ENCODE measurements at regions not wholly inside any gene's neighbourhood (a gene's known extent, or its start where the extent isn't known, plus 50 kb on each side); places are given as distances from the start of the nearest gene placed in this dataset.

GRCh38 chr22:49064836-49065235, 762.8 kb downstream of the BRD1 start:
- H3K36me3 ChIP-seq (ENCODE audit: insufficient read depth, low read length): no peaks in the 10 kb centered on the region
- ChIA-PET POLR2A (no interaction called here), CTCF (no interaction called here)
- Mint-ChIP-seq H3K9me3 (no peaks in the 10 kb centered on the region), H3K4me3 (no peak overlapping the region), H3K36me3 (no peaks in the 10 kb centered on the region), H3K4me1 (no peaks in the 10 kb centered on the region), H3K27me3 (peaks cover 18 to 21% of the 10 kb centered on the region in 2 donors), H3K27ac (no peak overlapping the region)
- no peaks in the 10 kb centered on the region for H3K9me3 ChIP-seq (ENCODE audit: low read length)
- no peak overlapping the region for H3K4me3 ChIP-seq (ENCODE audit: low read length)
- H3K27me3 ChIP-seq (ENCODE audit: insufficient read depth, low read length, poor library complexity, severe bottlenecking): no peaks in the 10 kb centered on the region
- DNase-seq: no peak
- no peaks in the 10 kb centered on the region for H3K4me1 ChIP-seq (ENCODE audit: insufficient read depth, low read length)
- no peak overlapping the region for H3K27ac ChIP-seq (ENCODE audit: low read depth, low read length)

- no peaks in the 10 kb centered on the region for H3K36me3 ChIP-seq (ENCODE audit: insufficient read depth, low read length)
- POLR2A ChIA-PET: no interaction called here
- Mint-ChIP-seq H3K27ac (no peak overlapping the region), H3K27me3 (peaks cover 23 to 27% of the 10 kb centered on the region in 2 donors), H3K9me3 (no peaks in the 10 kb centered on the region), H3K36me3 (no peaks in the 10 kb centered on the region), H3K4me3 (no peak overlapping the region), H3K4me1 (no peaks in the 10 kb centered on the region)
- no peaks in the 10 kb centered on the region for H3K9me3 ChIP-seq (ENCODE audit: low read length)
- no peaks in the 10 kb centered on the region for H3K4me1 ChIP-seq (ENCODE audit: insufficient read depth, low read length)
- H3K27me3 ChIP-seq (ENCODE audit: insufficient read depth, low read length, poor library complexity, severe bottlenecking): no peaks in the 10 kb centered on the region
- no peak overlapping the region for H3K27ac ChIP-seq (ENCODE audit: low read depth, low read length)
- DNase-seq: no peak
- no peak overlapping the region for H3K4me3 ChIP-seq (ENCODE audit: low read length)
- CTCF ChIA-PET: no interaction called here
These were observed 764.2 kb downstream of the BRD1 start for GRCh38 chr22:49063545-49063890.

- no peak overlapping the region for H3K27ac ChIP-seq (ENCODE audit: low read depth, low read length)
- CTCF ChIA-PET: no interaction called here
- H3K27me3 ChIP-seq (ENCODE audit: insufficient read depth, low read length, poor library complexity, severe bottlenecking): no peaks in the 10 kb centered on the region
- POLR2A ChIA-PET: no interaction called here
- H3K36me3 ChIP-seq (ENCODE audit: insufficient read depth, low read length): no peaks in the 10 kb centered on the region
- no peak overlapping the region for H3K4me3 Mint-ChIP-seq
- no peaks in the 10 kb centered on the region for H3K9me3 ChIP-seq (ENCODE audit: low read length)
- H3K4me1 ChIP-seq (ENCODE audit: insufficient read depth, low read length): no peaks in the 10 kb centered on the region
- H3K27me3 Mint-ChIP-seq: peaks cover 22 to 30% of the 10 kb centered on the region in 2 donors
- H3K27ac Mint-ChIP-seq: no peak overlapping the region
- no peak overlapping the region for H3K4me3 ChIP-seq (ENCODE audit: low read length)
- H3K36me3 Mint-ChIP-seq: no peaks in the 10 kb centered on the region
- H3K4me1 Mint-ChIP-seq: no peaks in the 10 kb centered on the region
- DNase-seq: no peak
- H3K9me3 Mint-ChIP-seq: no peaks in the 10 kb centered on the region
These were observed 764.7 kb downstream of the BRD1 start for GRCh38 chr22:49062802-49063544.

- Histone ChIP-seq H3K36me3 (ENCODE audit: insufficient read depth, low read length) (no peaks in the 10 kb centered on the region), H3K4me1 (ENCODE audit: insufficient read depth, low read length) (no peaks in the 10 kb centered on the region), H3K27me3 (ENCODE audit: insufficient read depth, low read length, poor library complexity, severe bottlenecking) (no peaks in the 10 kb centered on the region), H3K27ac (ENCODE audit: low read depth, low read length) (no peak overlapping the region), H3K9me3 (ENCODE audit: low read length) (no peaks in the 10 kb centered on the region), H3K4me3 (ENCODE audit: low read length) (no peak overlapping the region)
- no peaks in the 10 kb centered on the region for H3K9me3 Mint-ChIP-seq
- H3K27ac Mint-ChIP-seq: peak overlapping the region in 1 of 8 donors; percentile 60
- ChIA-PET CTCF (no interaction called here), POLR2A (no interaction called here)
- no peaks in the 10 kb centered on the region for H3K4me1 Mint-ChIP-seq
- peaks cover 26 to 35% of the 10 kb centered on the region in 2 donors for H3K27me3 Mint-ChIP-seq
- no peak for DNase-seq
- H3K36me3 Mint-ChIP-seq: no peaks in the 10 kb centered on the region
- no peak overlapping the region for H3K4me3 Mint-ChIP-seq
These were observed 765.4 kb downstream of the BRD1 start for GRCh38 chr22:49062155-49062801.

GRCh38 chr22:49057910-49058309, 769.8 kb downstream of the BRD1 start:
- no peak overlapping the region for H3K4me3 Mint-ChIP-seq
- DNase-seq: no peak
- H3K36me3 Mint-ChIP-seq: no peaks in the 10 kb centered on the region
- H3K36me3 ChIP-seq (ENCODE audit: insufficient read depth, low read length): no peaks in the 10 kb centered on the region
- no peaks in the 10 kb centered on the region for H3K27me3 ChIP-seq (ENCODE audit: insufficient read depth, low read length, poor library complexity, severe bottlenecking)
- POLR2A ChIA-PET: no interaction called here
- no peak overlapping the region for H3K27ac ChIP-seq (ENCODE audit: low read depth, low read length)
- H3K4me1 ChIP-seq (ENCODE audit: insufficient read depth, low read length): no peaks in the 10 kb centered on the region
- no peak overlapping the region for H3K27ac Mint-ChIP-seq
- H3K4me1 Mint-ChIP-seq: no peaks in the 10 kb centered on the region
- no peaks in the 10 kb centered on the region for H3K9me3 ChIP-seq (ENCODE audit: low read length)
- H3K27me3 Mint-ChIP-seq: peaks cover 22 to 31% of the 10 kb centered on the region in 2 donors
- no peak overlapping the region for H3K4me3 ChIP-seq (ENCODE audit: low read length)
- H3K9me3 Mint-ChIP-seq: no peaks in the 10 kb centered on the region
- CTCF ChIA-PET: no interaction called here

- CTCF ChIA-PET: no interaction called here
- Histone ChIP-seq H3K27me3 (ENCODE audit: insufficient read depth, low read length, poor library complexity, severe bottlenecking) (no peaks in the 10 kb centered on the region), H3K4me3 (ENCODE audit: low read length) (no peak overlapping the region), H3K9me3 (ENCODE audit: low read length) (no peaks in the 10 kb centered on the region), H3K36me3 (ENCODE audit: insufficient read depth, low read length) (no peaks in the 10 kb centered on the region), H3K27ac (ENCODE audit: low read depth, low read length) (no peak overlapping the region), H3K4me1 (ENCODE audit: insufficient read depth, low read length) (no peaks in the 10 kb centered on the region)
- Mint-ChIP-seq H3K4me1 (peaks cover 0 to 3% (median 0%) of the 10 kb centered on the region in 3 donors), H3K36me3 (no peaks in the 10 kb centered on the region), H3K9me3 (no peaks in the 10 kb centered on the region), H3K27me3 (peaks cover 19 to 24% of the 10 kb centered on the region in 2 donors), H3K4me3 (no peak overlapping the region), H3K27ac (no peak overlapping the region)
- POLR2A ChIA-PET: no interaction called here
- DNase-seq: peak in 1 of 5 donors; percentile 10
These were observed 771.4 kb downstream of the BRD1 start for GRCh38 chr22:49056301-49056700.

GRCh38 chr22:49055406-49055805, 772.3 kb downstream of the BRD1 start:
- Mint-ChIP-seq H3K4me1 (peaks cover 0 to 3% (median 0%) of the 10 kb centered on the region in 3 donors), H3K27me3 (peaks cover 16 to 19% of the 10 kb centered on the region in 2 donors), H3K9me3 (no peaks in the 10 kb centered on the region), H3K36me3 (no peaks in the 10 kb centered on the region), H3K4me3 (no peak overlapping the region), H3K27ac (no peak overlapping the region)
- no peaks in the 10 kb centered on the region for H3K4me1 ChIP-seq (ENCODE audit: insufficient read depth, low read length)
- no peak overlapping the region for H3K4me3 ChIP-seq (ENCODE audit: low read length)
- no peak overlapping the region for H3K27ac ChIP-seq (ENCODE audit: low read depth, low read length)
- ChIA-PET CTCF (no interaction called here), POLR2A (no interaction called here)
- no peaks in the 10 kb centered on the region for H3K27me3 ChIP-seq (ENCODE audit: insufficient read depth, low read length, poor library complexity, severe bottlenecking)
- peak in 1 of 5 donors; percentile 3 for DNase-seq
- H3K9me3 ChIP-seq (ENCODE audit: low read length): no peaks in the 10 kb centered on the region
- no peaks in the 10 kb centered on the region for H3K36me3 ChIP-seq (ENCODE audit: insufficient read depth, low read length)

- Histone ChIP-seq H3K4me3 (ENCODE audit: low read length) (no peak overlapping the region), H3K27ac (ENCODE audit: low read depth, low read length) (no peak overlapping the region), H3K4me1 (ENCODE audit: insufficient read depth, low read length) (no peaks in the 10 kb centered on the region), H3K27me3 (ENCODE audit: insufficient read depth, low read length, poor library complexity, severe bottlenecking) (no peaks in the 10 kb centered on the region), H3K36me3 (ENCODE audit: insufficient read depth, low read length) (no peaks in the 10 kb centered on the region), H3K9me3 (ENCODE audit: low read length) (no peaks in the 10 kb centered on the region)
- ChIA-PET POLR2A (no interaction called here), CTCF (no interaction called here)
- H3K9me3 Mint-ChIP-seq: no peaks in the 10 kb centered on the region
- H3K36me3 Mint-ChIP-seq: no peaks in the 10 kb centered on the region
- no peak for DNase-seq
- H3K4me3 Mint-ChIP-seq: no peak overlapping the region
- H3K27ac Mint-ChIP-seq: no peak overlapping the region
- H3K4me1 Mint-ChIP-seq: peaks cover 0 to 3% (median 0%) of the 10 kb centered on the region in 3 donors
- H3K27me3 Mint-ChIP-seq: peaks cover 8% of the 10 kb centered on the region in 2 donors
These were observed 774.1 kb downstream of the BRD1 start for GRCh38 chr22:49053578-49053977.

Measured in CD8-positive, alpha-beta memory T cell (primary cell).